H1 (cell line): ENCODE measurements at regions not wholly inside any gene's neighbourhood (a gene's known extent, or its start where the extent isn't known, plus 50 kb on each side); places are given as distances from the start of the nearest gene placed in this dataset.

Source experiments
- CBX8 ChIP-seq: fragments of 300-800, 300-1000 bp; sonication (generic); IDR thresholded peaks from 2 replicates; pipeline ENCODE4 v1.7.1; 2016; ENCODE audit warnings: low read depth, low read length, borderline replicate concordance
- CEBPB ChIP-seq: IDR thresholded peaks from 2 replicates; pipeline ENCODE4 v1.6.1; 2012; ENCODE audit warnings: low read depth, low read length
- CTBP2 ChIP-seq: IDR thresholded peaks from 2 replicates; pipeline ENCODE4 v1.7.0; 2011; ENCODE audit warnings: borderline replicate concordance, mild to moderate bottlenecking, moderate library complexity, mixed read lengths, low read length; ENCODE audit not compliant: insufficient read depth, insufficient read length
- FOSL1 ChIP-seq: IDR thresholded peaks from 2 replicates; pipeline ENCODE4 v1.6.1; 2011; ENCODE audit warnings: mild to moderate bottlenecking, low read depth, low read length, moderate library complexity; ENCODE audit not compliant: insufficient read depth
- GTF2F1 ChIP-seq: IDR thresholded peaks from 2 replicates; pipeline ENCODE4 v1.6.1; 2012; ENCODE audit warnings: low read depth, low read length, improper control_type of control experiment, borderline replicate concordance
- SRF ChIP-seq: IDR thresholded peaks from 2 replicates; pipeline ENCODE4 v1.6.1; 2011; ENCODE audit warnings: mild to moderate bottlenecking, low read depth, low read length, moderate library complexity
- SUZ12 ChIP-seq: fragments of 200-600 bp; sonication (generic); IDR thresholded peaks from 2 replicates; pipeline ENCODE4 v1.6.1; 2012; ENCODE audit warnings: mild to moderate bottlenecking, inconsistent platforms, low read length, moderate library complexity, mixed read lengths

- TF ChIP-seq SRF, result no peak
- no peak for TF ChIP-seq CBX8
- TF ChIP-seq GTF2F1, result no peak
- TF ChIP-seq CEBPB, result no peak
- TF ChIP-seq CTBP2, result no peak
- TF ChIP-seq FOSL1, result no peak
- TF ChIP-seq SUZ12, result no peak
These were observed 1042.9 kb downstream of the GATA3 start (continued) for GRCh38 chr10:9097206-9097990.
